DMS79 treated with DMSO at 0.1 percent for 48 hours (cell line): ENCODE measurements at regions not wholly inside any gene's neighbourhood (a gene's known extent, or its start where the extent isn't known, plus 50 kb on each side); places are given as distances from the start of the nearest gene placed in this dataset.

ENCODE experiments used
- DNase-seq: peaks from one replicate; lab custom pipeline; 2025; lab: John Stamatoyannopoulos, UW

DNA sequence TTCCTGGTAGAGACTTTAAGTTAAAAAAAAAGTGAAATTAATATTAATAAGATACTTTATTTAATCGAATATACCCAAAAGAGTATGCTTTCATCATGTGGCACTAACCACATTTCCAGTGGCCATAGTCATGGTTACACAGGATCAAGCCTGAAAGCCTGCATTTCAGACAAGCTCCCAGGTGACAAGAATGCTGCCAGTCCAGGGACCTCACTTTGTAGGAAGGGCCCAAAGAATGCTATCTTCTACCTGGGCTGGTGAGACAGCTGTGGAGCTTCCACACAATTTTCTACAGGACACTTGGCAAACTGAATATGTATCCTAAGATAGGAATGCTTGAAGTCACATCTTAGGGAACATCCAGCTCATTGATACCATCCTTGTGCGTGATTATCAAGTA, 203.8 kb downstream of the AUH start:
- DNase-seq: no peak

DNA sequence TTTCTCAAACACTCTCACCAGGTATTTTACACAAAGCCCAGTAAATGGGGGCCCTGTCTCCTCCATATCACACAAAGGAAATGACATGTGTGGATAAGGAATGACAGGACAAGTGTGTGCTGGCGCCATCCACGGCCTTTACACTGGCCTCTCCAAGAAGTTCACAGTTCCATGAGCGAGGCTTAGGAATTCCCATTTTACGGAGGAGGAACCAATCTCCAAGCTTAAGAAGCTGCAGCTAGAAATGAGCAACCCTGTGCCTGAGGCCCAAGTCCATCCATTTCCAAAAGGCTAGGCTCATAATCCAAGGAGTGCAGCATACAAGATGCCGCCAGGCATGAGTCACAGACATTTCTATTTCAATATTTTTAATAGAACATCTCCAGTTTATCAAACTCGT, 203.4 kb downstream of the AUH start:
- DNase-seq: no peak

DNA sequence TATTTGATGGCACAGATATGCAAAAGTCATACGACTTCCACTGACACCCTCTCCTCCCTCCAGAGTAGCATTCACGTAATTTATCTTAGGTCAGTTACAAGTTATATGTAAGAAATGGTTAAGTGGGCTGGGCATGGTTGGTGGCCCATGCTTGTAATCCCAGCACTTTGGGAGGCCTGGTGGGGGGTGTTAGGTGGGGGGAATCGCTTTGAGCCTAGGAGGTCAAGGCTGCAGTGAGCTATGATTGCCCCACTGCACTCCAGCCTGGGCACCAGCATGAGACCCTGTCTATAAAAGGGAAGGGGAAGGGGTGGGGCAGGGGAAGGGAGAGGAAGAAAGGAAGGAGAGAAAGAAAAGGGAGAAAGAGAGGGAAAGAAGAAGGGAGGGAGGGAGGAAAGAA, 202.8 kb downstream of the AUH start:
- DNase-seq: no peak

- DNase-seq: no peak
Measured at GRCh38 chr9:91159664-91160121, 202.0 kb downstream of the AUH start.

- no peak for DNase-seq
Measured at GRCh38 chr9:91160181-91160580, 201.5 kb downstream of the AUH start.

- DNase-seq: no peak
Measured at GRCh38 chr9:91160599-91161464, 200.9 kb downstream of the AUH start.

GRCh38 chr9:91161465-91162300, 200.0 kb downstream of the AUH start:
- DNase-seq: no peak

DNA sequence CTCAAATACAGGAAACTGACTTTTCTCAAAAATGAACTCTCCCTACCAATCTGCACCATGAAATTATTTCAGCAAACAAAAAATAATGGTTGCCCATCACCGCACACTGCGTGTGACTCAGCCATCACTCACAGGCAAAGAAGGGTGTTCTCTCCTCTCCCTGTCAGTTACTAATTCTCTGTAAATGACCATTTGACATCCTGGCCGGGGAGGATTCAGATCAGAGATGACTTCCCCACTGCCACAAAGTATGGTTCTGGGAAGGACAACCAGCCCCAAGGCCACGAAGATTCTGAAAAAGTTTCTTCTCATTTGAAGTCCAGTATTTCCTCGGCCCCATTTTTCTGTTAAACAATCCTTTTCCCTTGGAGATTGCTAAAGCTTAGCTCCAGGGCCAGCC, 199.4 kb downstream of the AUH start:
- no peak for DNase-seq

- DNase-seq: no peak
Measured at GRCh38 chr9:91162784-91163443, 198.8 kb downstream of the AUH start.

- DNase-seq: no peak
Measured at GRCh38 chr9:91163444-91163772, 198.3 kb downstream of the AUH start.

DNA sequence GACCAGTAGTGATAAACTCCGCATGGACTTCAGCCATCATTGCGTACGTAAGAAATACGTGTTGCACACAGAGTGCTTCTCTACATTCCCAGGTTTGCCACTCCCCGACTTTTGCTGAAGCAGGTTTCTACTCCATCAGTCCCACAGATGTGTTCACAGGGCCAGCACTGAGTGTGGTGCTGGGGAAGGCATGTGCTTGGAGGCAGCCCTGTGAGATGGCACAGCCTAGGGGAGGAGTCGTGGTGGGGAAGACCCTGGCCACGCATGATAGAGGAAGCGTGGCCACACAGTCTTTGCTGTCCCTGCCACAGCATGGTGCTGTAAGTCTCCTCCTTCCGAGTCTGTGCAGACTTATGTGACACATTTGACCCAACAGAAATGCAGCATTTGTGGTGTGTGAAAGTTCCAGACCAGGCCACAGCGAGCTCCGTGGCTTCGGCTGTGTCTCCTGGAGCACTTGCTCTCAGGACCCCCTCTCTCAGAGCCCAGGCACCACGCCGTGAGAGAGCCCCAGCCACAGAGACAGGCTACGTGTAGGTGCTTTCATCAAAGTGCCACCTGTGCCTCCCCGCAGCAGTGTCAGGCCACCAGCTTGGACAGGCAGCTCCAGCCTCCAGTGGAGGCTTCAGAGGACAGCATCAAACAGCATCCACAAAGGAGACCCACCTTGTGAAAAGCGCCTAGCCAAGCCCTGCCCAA, 197.8 kb downstream of the AUH start:
- no peak for DNase-seq
